ENCODE measurements at regions not wholly inside any gene's neighbourhood (a gene's known extent, or its start where the extent isn't known, plus 50 kb on each side); places are given as distances from the start of the nearest gene placed in this dataset.

DNA sequence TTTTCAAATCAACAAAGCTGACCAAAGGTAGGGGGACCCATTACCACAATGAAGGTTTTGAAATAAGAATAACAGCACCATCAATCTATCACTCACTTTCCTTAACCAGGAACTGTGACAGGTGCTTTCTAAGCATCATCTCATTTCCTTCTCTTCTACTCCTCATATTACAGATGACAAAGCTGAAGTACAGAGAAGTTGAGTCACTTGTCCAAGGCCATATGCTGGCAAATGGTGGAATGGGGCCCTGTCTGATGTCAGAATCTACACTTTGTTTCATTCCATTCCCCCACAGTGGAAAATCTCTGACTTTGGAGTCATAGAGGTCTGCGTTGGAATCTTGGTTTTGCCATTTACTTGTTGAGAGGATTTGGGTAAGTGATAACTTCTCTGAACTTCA, 222.5 kb upstream of the LRFN2 start:
- TF ChIP-seq, protein P1, sequence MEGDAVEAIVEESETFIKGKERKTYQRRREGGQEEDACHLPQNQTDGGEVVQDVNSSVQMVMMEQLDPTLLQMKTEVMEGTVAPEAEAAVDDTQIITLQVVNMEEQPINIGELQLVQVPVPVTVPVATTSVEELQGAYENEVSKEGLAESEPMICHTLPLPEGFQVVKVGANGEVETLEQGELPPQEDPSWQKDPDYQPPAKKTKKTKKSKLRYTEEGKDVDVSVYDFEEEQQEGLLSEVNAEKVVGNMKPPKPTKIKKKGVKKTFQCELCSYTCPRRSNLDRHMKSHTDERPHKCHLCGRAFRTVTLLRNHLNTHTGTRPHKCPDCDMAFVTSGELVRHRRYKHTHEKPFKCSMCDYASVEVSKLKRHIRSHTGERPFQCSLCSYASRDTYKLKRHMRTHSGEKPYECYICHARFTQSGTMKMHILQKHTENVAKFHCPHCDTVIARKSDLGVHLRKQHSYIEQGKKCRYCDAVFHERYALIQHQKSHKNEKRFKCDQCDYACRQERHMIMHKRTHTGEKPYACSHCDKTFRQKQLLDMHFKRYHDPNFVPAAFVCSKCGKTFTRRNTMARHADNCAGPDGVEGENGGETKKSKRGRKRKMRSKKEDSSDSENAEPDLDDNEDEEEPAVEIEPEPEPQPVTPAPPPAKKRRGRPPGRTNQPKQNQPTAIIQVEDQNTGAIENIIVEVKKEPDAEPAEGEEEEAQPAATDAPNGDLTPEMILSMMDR (IDR thresholded peaks at IDR 0.05): no peak
- TF ChIP-seq POLR2A (IDR thresholded peaks at IDR 0.05): no peak
